Neural cell (in vitro differentiated cells): ENCODE measurements at regions not wholly inside any gene's neighbourhood (a gene's known extent, or its start where the extent isn't known, plus 50 kb on each side); places are given as distances from the start of the nearest gene placed in this dataset.

Experiments used
- H2AFZ ChIP-seq: fragments of 200-600, 300-800 bp; sonication (generic), shearing (Covaris generic); 2 replicates; pipeline ENCODE4 v1.6.0; 2014; ENCODE audit warnings: low read depth, mild to moderate bottlenecking, antibody characterized with exemption, low read length, moderate library complexity
- H3F3A ChIP-seq: fragments of 200-600 bp; shearing (Covaris generic); 2 replicates; pipeline ENCODE4 v1.6.1; 2016; ENCODE audit warnings: mild to moderate bottlenecking, moderate library complexity, mixed read lengths, antibody characterized with exemption, low read length; ENCODE audit not compliant: insufficient read depth, poor library complexity, severe bottlenecking
- H3K27ac ChIP-seq: fragments of 200-600, 300-800 bp; sonication (generic), shearing (Covaris generic); 2 replicates; pipeline ENCODE4 v1.5.1; 2014; ENCODE audit warnings: mild to moderate bottlenecking, low read length, moderate library complexity
- H3K27me3 ChIP-seq: fragments of 300-800, 200-600 bp; sonication (generic), shearing (Covaris generic); 2 replicates; pipeline ENCODE4 v1.6.0; 2014; ENCODE audit warnings: mild to moderate bottlenecking, low read depth, low read length, moderate library complexity; ENCODE audit not compliant: insufficient read depth
- H3K36me3 ChIP-seq: fragments of 300-800, 200-600 bp; sonication (generic), shearing (Covaris generic); 2 replicates; pipeline ENCODE4 v1.5.1; 2014; ENCODE audit warnings: mild to moderate bottlenecking, antibody characterized with exemption, low read length, moderate library complexity; ENCODE audit not compliant: insufficient read depth
- H3K4me2 ChIP-seq: fragments of 300-800, 200-600 bp; sonication (generic), shearing (Covaris generic); 2 replicates; pipeline ENCODE4 v1.6.0; 2014; ENCODE audit warnings: mild to moderate bottlenecking, low read length
- H3K4me3 ChIP-seq: fragments of 300-800, 200-600 bp; sonication (generic), shearing (Covaris generic); 2 replicates; pipeline ENCODE4 v1.5.1; 2014; ENCODE audit warnings: mild to moderate bottlenecking, low read length, moderate library complexity
- H3K79me2 ChIP-seq: fragments of 200-600 bp; shearing (Covaris generic); replicated peaks from 2 replicates; pipeline ENCODE4 v1.6.0; 2014; ENCODE audit warnings: mild to moderate bottlenecking, low read length, moderate library complexity; ENCODE audit not compliant: insufficient read depth
- H3K9ac ChIP-seq: fragments of 300-800, 200-600 bp; sonication (generic), shearing (Covaris generic); 2 replicates; pipeline ENCODE4 v1.6.1; 2016; ENCODE audit warnings: mild to moderate bottlenecking, low read length, mixed read lengths
- H3K9me2 ChIP-seq: fragments of 200-600 bp; shearing (Covaris generic); 2 replicates; pipeline ENCODE4 v1.6.1; 2016; ENCODE audit warnings: mild to moderate bottlenecking, low read length, mixed read lengths; ENCODE audit not compliant: insufficient read depth
- H3K9me3 ChIP-seq: fragments of 200-600, 300-800 bp; sonication (generic), shearing (Covaris generic); 2 replicates; pipeline ENCODE4 v1.6.1; 2016; ENCODE audit warnings: mild to moderate bottlenecking, mixed run types, low read length, moderate library complexity, mixed read lengths
- H4K20me1 ChIP-seq: fragments of 200-600 bp; shearing (Covaris generic); 2 replicates; pipeline ENCODE4 v1.6.1; 2016; ENCODE audit warnings: mild to moderate bottlenecking, mixed run types; ENCODE audit not compliant: insufficient read depth
- EP300 ChIP-seq: fragments of 450-650 bp; conservative IDR thresholded peaks from 2 replicates; pipeline ENCODE4 v1.6.1; 2014; ENCODE audit warnings: antibody characterized with exemption, mild to moderate bottlenecking, moderate library complexity; ENCODE audit not compliant: poor library complexity, severe bottlenecking
- EZH2 ChIP-seq: fragments of 200-600, 300-800 bp; shearing (Covaris generic), sonication (generic); IDR thresholded peaks from 2 replicates; pipeline ENCODE4 v1.6.1; 2014; ENCODE audit warnings: antibody characterized with exemption, low read length, borderline replicate concordance, mild to moderate bottlenecking; ENCODE audit not compliant: insufficient read depth, poor library complexity, severe bottlenecking
- MXI1 ChIP-seq: fragments of 450-650 bp; conservative IDR thresholded peaks from 2 replicates; pipeline ENCODE4 v1.6.1; 2014; ENCODE audit warnings: antibody characterized with exemption, mild to moderate bottlenecking; ENCODE audit not compliant: poor library complexity, severe bottlenecking
- POLR2AphosphoS5 ChIP-seq: IDR thresholded peaks from 2 replicates; pipeline ENCODE4 v1.6.1; 2012
- RAD21 ChIP-seq: fragments of 450-650 bp; conservative IDR thresholded peaks from 2 replicates; pipeline ENCODE4 v1.6.1; 2014; ENCODE audit warnings: antibody characterized with exemption, mild to moderate bottlenecking, moderate library complexity
- REST ChIP-seq: IDR thresholded peaks from 2 replicates; pipeline ENCODE4 v1.6.1; 2012; ENCODE audit warnings: borderline replicate concordance
- SMC3 ChIP-seq: fragments of 450-650 bp; conservative IDR thresholded peaks from 2 replicates; pipeline ENCODE4 v1.6.1; 2014; ENCODE audit warnings: antibody characterized with exemption, mild to moderate bottlenecking, moderate library complexity; ENCODE audit not compliant: poor library complexity
- TAF1 ChIP-seq: IDR thresholded peaks from 2 replicates; pipeline ENCODE4 v1.6.1; 2012; ENCODE audit warnings: low read depth
- TF ChIP-seq, protein P1 (sequence below): fragments of 450-650 bp; IDR thresholded peaks from 2 replicates; pipeline ENCODE4 v1.5.1; 2014; ENCODE audit warnings: antibody characterized with exemption, mild to moderate bottlenecking, moderate library complexity; ENCODE audit not compliant: poor library complexity, severe bottlenecking

DNA sequence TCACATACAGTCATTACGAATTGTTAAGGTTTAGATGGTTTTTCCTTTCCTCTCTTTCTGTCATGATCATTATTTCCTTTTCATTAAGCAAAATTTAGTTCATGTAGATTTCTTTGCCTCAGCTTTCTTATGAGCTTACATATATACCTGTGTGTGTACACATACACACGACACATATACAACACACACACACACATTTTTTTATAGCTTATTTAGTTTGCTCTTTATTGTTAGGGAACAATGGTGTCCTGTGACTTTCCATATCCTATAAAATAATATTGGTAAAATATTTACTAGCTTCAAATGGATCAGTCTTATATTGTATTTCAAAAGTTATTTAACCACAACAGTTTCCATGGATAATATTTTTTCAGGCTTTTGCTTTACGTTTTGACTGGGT lies 840.7 kb downstream of the PCDH18 start:
- Histone ChIP-seq H3K36me3 (no peaks in the 10 kb centered on the region), H3F3A (no peaks in the 10 kb centered on the region), H3K4me3 (no peak overlapping the region), H4K20me1 (no peaks in the 10 kb centered on the region), H3K4me2 (no peak overlapping the region), H3K79me2 (no peaks in the 10 kb centered on the region), H2AFZ (no peak overlapping the region), H3K27ac (no peak overlapping the region), H3K9me2 (no peaks in the 10 kb centered on the region), H3K9ac (no peak overlapping the region), H3K27me3 (no peaks in the 10 kb centered on the region), H3K9me3 (no peaks in the 10 kb centered on the region)
- TF ChIP-seq POLR2AphosphoS5 (no peak), EZH2 (no peak), TAF1 (no peak), SMC3 (no peak), RAD21 (no peak), EP300 (no peak), REST (no peak), MXI1 (no peak)
- TF ChIP-seq, protein P1, sequence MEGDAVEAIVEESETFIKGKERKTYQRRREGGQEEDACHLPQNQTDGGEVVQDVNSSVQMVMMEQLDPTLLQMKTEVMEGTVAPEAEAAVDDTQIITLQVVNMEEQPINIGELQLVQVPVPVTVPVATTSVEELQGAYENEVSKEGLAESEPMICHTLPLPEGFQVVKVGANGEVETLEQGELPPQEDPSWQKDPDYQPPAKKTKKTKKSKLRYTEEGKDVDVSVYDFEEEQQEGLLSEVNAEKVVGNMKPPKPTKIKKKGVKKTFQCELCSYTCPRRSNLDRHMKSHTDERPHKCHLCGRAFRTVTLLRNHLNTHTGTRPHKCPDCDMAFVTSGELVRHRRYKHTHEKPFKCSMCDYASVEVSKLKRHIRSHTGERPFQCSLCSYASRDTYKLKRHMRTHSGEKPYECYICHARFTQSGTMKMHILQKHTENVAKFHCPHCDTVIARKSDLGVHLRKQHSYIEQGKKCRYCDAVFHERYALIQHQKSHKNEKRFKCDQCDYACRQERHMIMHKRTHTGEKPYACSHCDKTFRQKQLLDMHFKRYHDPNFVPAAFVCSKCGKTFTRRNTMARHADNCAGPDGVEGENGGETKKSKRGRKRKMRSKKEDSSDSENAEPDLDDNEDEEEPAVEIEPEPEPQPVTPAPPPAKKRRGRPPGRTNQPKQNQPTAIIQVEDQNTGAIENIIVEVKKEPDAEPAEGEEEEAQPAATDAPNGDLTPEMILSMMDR, result no peak

DNA sequence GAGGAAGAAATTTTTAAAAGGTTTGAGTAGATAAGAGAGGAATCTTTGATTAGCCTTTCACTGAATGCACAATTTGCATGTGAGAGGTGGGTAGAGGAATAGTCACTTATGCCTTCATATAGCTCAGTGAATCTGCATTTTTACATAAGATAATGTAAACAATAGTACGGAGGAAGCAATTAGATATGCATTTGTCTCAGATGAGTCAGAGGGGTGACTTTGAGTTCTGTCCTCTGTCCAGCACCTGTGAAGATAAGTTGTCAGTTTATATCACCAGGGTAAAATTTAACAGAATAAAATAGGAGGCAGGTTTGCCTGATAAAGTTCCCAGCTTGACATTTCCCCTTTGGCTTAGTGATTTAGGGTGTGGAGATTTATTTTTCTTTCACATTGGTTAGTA lies 841.9 kb downstream of the PCDH18 start:
- TF ChIP-seq SMC3, result no peak
- TF ChIP-seq, protein P1, result no peak
- no peak for TF ChIP-seq POLR2AphosphoS5
- no peak for TF ChIP-seq REST
- no peak for TF ChIP-seq EP300
- Histone ChIP-seq H2AFZ (no peak overlapping the region), H4K20me1 (no peaks in the 10 kb centered on the region), H3K4me3 (no peak overlapping the region), H3K27ac (no peak overlapping the region), H3K9ac (no peak overlapping the region), H3K4me2 (no peak overlapping the region), H3K79me2 (no peaks in the 10 kb centered on the region), H3K9me3 (no peaks in the 10 kb centered on the region), H3F3A (no peaks in the 10 kb centered on the region), H3K27me3 (no peaks in the 10 kb centered on the region), H3K9me2 (no peaks in the 10 kb centered on the region), H3K36me3 (no peaks in the 10 kb centered on the region)
